ENCODE measurements at regions not wholly inside any gene's neighbourhood (a gene's known extent, or its start where the extent isn't known, plus 50 kb on each side); places are given as distances from the start of the nearest gene placed in this dataset.

- no peak for DNase-seq
- no peaks in the 10 kb centered on the region for H3K4me1 ChIP-seq (ENCODE audit: control insufficient read depth in 2 of 2, insufficient read depth in 2 of 2, low read length in 2 of 2)
- H3K36me3 Mint-ChIP-seq, result no peaks in the 10 kb centered on the region
- peaks cover 0 to 6% (median 0%) of the 10 kb centered on the region in 11 donors for H3K9me3 Mint-ChIP-seq
- CTCF ChIA-PET, result no interaction called here
- H3K27ac ChIP-seq (ENCODE audit: low read depth, low read length), result no peak overlapping the region
- H3K27me3 Mint-ChIP-seq, result peaks cover 0 to 54% (median 37%) of the 10 kb centered on the region in 5 donors
- H3K36me3 ChIP-seq (ENCODE audit: control insufficient read depth in 2 of 3, insufficient read depth in 3 of 3, low read length in 3 of 3), result no peaks in the 10 kb centered on the region
- H3K27ac Mint-ChIP-seq, result no peak overlapping the region
- no peaks in the 10 kb centered on the region for H3K27me3 ChIP-seq (ENCODE audit: control insufficient read depth in 2 of 2, insufficient read depth in 2 of 2, low read length in 2 of 2)
- no peaks in the 10 kb centered on the region for H3K9me3 ChIP-seq (ENCODE audit: control insufficient read depth in 2 of 3, low read length in 3 of 3)
- intact Hi-C loops (cut with micrococcal nuclease), result no loop called here
- POLR2A ChIA-PET, result no interaction called here
- no peak overlapping the region for H3K4me3 ChIP-seq (ENCODE audit: low read length)
- no peak overlapping the region for H3K4me3 Mint-ChIP-seq
- no peak for ATAC-seq
- no peaks in the 10 kb centered on the region for H3K4me1 Mint-ChIP-seq
Observed at GRCh38 chr1:14017531-14017961, 317.6 kb downstream of the PRDM2 start.

DNA sequence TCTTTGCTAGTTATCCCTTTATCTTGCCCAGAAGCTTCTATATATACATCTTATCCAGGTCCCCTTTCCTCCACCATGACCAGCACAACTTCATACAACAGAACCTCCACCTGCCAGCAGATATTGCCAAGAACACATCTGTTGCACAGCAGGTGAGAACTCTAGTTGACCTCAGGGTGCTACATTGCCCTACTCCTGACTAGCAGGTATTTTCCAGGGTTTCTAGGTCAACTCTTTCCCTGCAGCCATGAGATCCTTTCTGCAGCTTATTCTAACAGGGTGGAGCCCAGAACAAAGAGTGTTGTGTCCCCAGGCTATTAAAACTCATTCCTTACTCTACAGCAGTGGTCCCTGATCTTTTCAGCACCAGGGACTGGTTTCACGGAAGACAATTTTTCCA lies 319.5 kb downstream of the PRDM2 start:
- CTCF ChIA-PET, result no interaction called here
- H3K9me3 ChIP-seq (ENCODE audit: control insufficient read depth in 2 of 3, low read length in 3 of 3), result no peaks in the 10 kb centered on the region
- Mint-ChIP-seq H3K36me3 (no peaks in the 10 kb centered on the region), H3K27ac (no peak overlapping the region), H3K9me3 (peaks cover 0 to 6% (median 0%) of the 10 kb centered on the region in 11 donors), H3K4me1 (no peaks in the 10 kb centered on the region), H3K27me3 (peaks cover 0 to 52% (median 49%) of the 10 kb centered on the region in 5 donors), H3K4me3 (no peak overlapping the region)
- no peak for ATAC-seq
- no peak overlapping the region for H3K27ac ChIP-seq (ENCODE audit: low read depth, low read length)
- no peak overlapping the region for H3K4me3 ChIP-seq (ENCODE audit: low read length)
- H3K36me3 ChIP-seq (ENCODE audit: control insufficient read depth in 2 of 3, insufficient read depth in 3 of 3, low read length in 3 of 3), result no peaks in the 10 kb centered on the region
- no peaks in the 10 kb centered on the region for H3K4me1 ChIP-seq (ENCODE audit: control insufficient read depth in 2 of 2, insufficient read depth in 2 of 2, low read length in 2 of 2)
- POLR2A ChIA-PET, result no interaction called here
- DNase-seq, result no peak
- intact Hi-C loops (cut with micrococcal nuclease), result no loop called here
- no peaks in the 10 kb centered on the region for H3K27me3 ChIP-seq (ENCODE audit: control insufficient read depth in 2 of 2, insufficient read depth in 2 of 2, low read length in 2 of 2)

- Histone ChIP-seq H3K27ac (ENCODE audit: low read depth, low read length) (no peak overlapping the region), H3K4me3 (ENCODE audit: low read length) (no peak overlapping the region), H3K36me3 (ENCODE audit: control insufficient read depth in 2 of 3, insufficient read depth in 3 of 3, low read length in 3 of 3) (no peaks in the 10 kb centered on the region), H3K4me1 (ENCODE audit: control insufficient read depth in 2 of 2, insufficient read depth in 2 of 2, low read length in 2 of 2) (no peaks in the 10 kb centered on the region), H3K27me3 (ENCODE audit: control insufficient read depth in 2 of 2, insufficient read depth in 2 of 2, low read length in 2 of 2) (no peaks in the 10 kb centered on the region), H3K9me3 (ENCODE audit: control insufficient read depth in 2 of 3, low read length in 3 of 3) (no peaks in the 10 kb centered on the region)
- ChIA-PET POLR2A (no interaction called here), CTCF (no interaction called here)
- Mint-ChIP-seq H3K36me3 (no peaks in the 10 kb centered on the region), H3K9me3 (peaks cover 0 to 7% (median 0%) of the 10 kb centered on the region in 11 donors), H3K4me3 (no peak overlapping the region), H3K4me1 (no peaks in the 10 kb centered on the region), H3K27me3 (peaks cover 0 to 53% (median 48%) of the 10 kb centered on the region in 5 donors), H3K27ac (no peak overlapping the region)
- intact Hi-C loops (cut with micrococcal nuclease), result no loop called here
- ATAC-seq (no peak), DNase-seq (no peak)
Observed at GRCh38 chr1:14020006-14020405, 320.0 kb downstream of the PRDM2 start.

DNA sequence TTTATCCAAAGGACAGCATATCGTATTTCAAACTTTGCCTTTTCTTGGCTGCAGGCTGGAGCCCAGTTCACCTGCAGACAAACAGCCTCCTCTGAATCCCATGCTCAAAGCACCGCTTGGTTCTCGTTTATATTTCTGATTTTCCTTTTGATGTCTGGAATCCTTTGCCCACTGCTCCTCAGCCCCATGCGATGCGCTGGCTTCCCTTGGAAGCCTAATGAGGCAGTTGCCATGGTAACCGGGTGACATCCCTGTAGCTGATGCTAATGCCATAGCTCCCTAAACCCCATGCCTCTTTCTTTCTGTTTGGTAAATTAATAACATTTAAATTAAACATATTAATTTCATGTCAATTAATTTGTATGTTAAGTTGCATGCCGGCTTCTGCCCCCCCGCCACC lies 327.1 kb downstream of the PRDM2 start:
- Histone ChIP-seq H3K27me3 (ENCODE audit: control insufficient read depth in 2 of 2, insufficient read depth in 2 of 2, low read length in 2 of 2) (no peaks in the 10 kb centered on the region), H3K4me1 (ENCODE audit: control insufficient read depth in 2 of 2, insufficient read depth in 2 of 2, low read length in 2 of 2) (no peaks in the 10 kb centered on the region), H3K36me3 (ENCODE audit: control insufficient read depth in 2 of 3, insufficient read depth in 3 of 3, low read length in 3 of 3) (no peaks in the 10 kb centered on the region), H3K4me3 (ENCODE audit: low read length) (no peak overlapping the region), H3K9me3 (ENCODE audit: control insufficient read depth in 2 of 3, low read length in 3 of 3) (no peaks in the 10 kb centered on the region), H3K27ac (ENCODE audit: low read depth, low read length) (no peak overlapping the region)
- H3K27me3 Mint-ChIP-seq, result peaks cover 0 to 35% (median 26%) of the 10 kb centered on the region in 5 donors
- H3K4me1 Mint-ChIP-seq, result no peaks in the 10 kb centered on the region
- POLR2A ChIA-PET, result no interaction called here
- H3K27ac Mint-ChIP-seq, result no peak overlapping the region
- peaks cover 0 to 7% (median 0%) of the 10 kb centered on the region in 5 donors for H3K36me3 Mint-ChIP-seq
- H3K9me3 Mint-ChIP-seq, result peaks cover 0 to 15% (median 5%) of the 10 kb centered on the region in 11 donors
- CTCF ChIA-PET, result no interaction called here
- intact Hi-C loops (cut with micrococcal nuclease), result no loop called here
- ATAC-seq (no peak), DNase-seq (no peak)
- no peak overlapping the region for H3K4me3 Mint-ChIP-seq

DNA sequence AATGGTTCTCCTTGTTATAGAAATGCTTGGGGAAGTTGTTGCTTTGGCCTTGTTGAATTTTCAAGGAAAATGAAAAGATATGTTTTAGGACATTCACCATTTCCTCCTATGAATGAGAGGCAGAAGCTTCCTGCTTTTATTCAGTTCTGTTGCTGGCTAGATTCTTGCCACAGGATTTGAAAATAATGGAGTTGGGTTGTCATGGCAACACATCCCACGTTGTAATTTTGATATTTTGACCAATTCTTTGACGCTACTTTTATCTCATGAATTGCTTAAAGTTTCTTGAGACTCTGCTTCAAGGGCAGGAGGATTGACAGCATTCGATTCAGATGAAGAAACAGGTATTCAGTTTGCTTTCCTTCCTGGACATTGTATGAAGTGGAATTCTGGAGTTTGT lies 331.5 kb downstream of the PRDM2 start:
- no peak overlapping the region for H3K27ac Mint-ChIP-seq
- Histone ChIP-seq H3K27me3 (ENCODE audit: control insufficient read depth in 2 of 2, insufficient read depth in 2 of 2, low read length in 2 of 2) (no peaks in the 10 kb centered on the region), H3K9me3 (ENCODE audit: control insufficient read depth in 2 of 3, low read length in 3 of 3) (no peaks in the 10 kb centered on the region), H3K27ac (ENCODE audit: low read depth, low read length) (no peak overlapping the region), H3K36me3 (ENCODE audit: control insufficient read depth in 2 of 3, insufficient read depth in 3 of 3, low read length in 3 of 3) (no peaks in the 10 kb centered on the region), H3K4me3 (ENCODE audit: low read length) (no peak overlapping the region), H3K4me1 (ENCODE audit: control insufficient read depth in 2 of 2, insufficient read depth in 2 of 2, low read length in 2 of 2) (no peaks in the 10 kb centered on the region)
- H3K27me3 Mint-ChIP-seq, result peaks cover 0 to 38% (median 32%) of the 10 kb centered on the region in 5 donors
- ATAC-seq (no peak), DNase-seq (no peak)
- ChIA-PET CTCF (no interaction called here), POLR2A (no interaction called here)
- peaks cover 2 to 28% (median 11%) of the 10 kb centered on the region in 11 donors for H3K9me3 Mint-ChIP-seq
- intact Hi-C loops (cut with micrococcal nuclease), result no loop called here
- H3K4me3 Mint-ChIP-seq, result no peak overlapping the region
- no peaks in the 10 kb centered on the region for H3K4me1 Mint-ChIP-seq
- peaks cover 0 to 8% (median 0%) of the 10 kb centered on the region in 5 donors for H3K36me3 Mint-ChIP-seq

DNA sequence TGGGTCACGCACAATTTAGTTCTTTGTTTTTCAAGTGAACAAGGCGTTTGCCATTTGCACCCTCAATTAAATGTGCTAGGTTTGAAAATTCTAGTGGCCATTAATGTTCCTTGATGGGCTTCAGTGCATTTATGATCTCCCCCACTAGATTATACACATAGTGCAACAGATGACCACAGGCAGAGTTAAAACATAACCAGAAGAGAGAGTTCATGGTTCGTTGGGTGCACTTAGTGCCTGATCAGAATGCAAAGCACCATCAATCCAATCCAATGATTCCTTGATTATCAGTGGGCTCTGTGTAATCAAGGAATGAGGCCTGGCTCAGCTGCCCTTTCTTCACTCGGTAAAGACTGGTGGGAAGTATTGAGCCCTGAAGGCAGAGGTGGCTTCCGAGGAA lies 334.5 kb downstream of the PRDM2 start:
- ChIA-PET CTCF (interaction anchor here (0.6 kb wide), 1 partner anchor 26 kb away, joined by 3 read pairs; no protein-coding TSS in a partner anchor), POLR2A (no interaction called here)
- H3K4me1 Mint-ChIP-seq, result no peaks in the 10 kb centered on the region
- H3K27me3 Mint-ChIP-seq, result peaks cover 0 to 38% (median 33%) of the 10 kb centered on the region in 5 donors
- no peak overlapping the region for H3K27ac Mint-ChIP-seq
- no peak for DNase-seq
- no peak overlapping the region for H3K4me3 Mint-ChIP-seq
- H3K9me3 Mint-ChIP-seq, result peaks cover 0 to 17% (median 10%) of the 10 kb centered on the region in 11 donors
- Histone ChIP-seq H3K27me3 (ENCODE audit: control insufficient read depth in 2 of 2, insufficient read depth in 2 of 2, low read length in 2 of 2) (no peaks in the 10 kb centered on the region), H3K4me3 (ENCODE audit: low read length) (no peak overlapping the region), H3K36me3 (ENCODE audit: control insufficient read depth in 2 of 3, insufficient read depth in 3 of 3, low read length in 3 of 3) (no peaks in the 10 kb centered on the region), H3K4me1 (ENCODE audit: control insufficient read depth in 2 of 2, insufficient read depth in 2 of 2, low read length in 2 of 2) (no peaks in the 10 kb centered on the region), H3K27ac (ENCODE audit: low read depth, low read length) (no peak overlapping the region), H3K9me3 (ENCODE audit: control insufficient read depth in 2 of 3, low read length in 3 of 3) (no peaks in the 10 kb centered on the region)
- intact Hi-C loops (cut with micrococcal nuclease), result no loop called here
- H3K36me3 Mint-ChIP-seq, result peaks cover 0 to 8% (median 0%) of the 10 kb centered on the region in 5 donors
- ATAC-seq, result no peak

- Mint-ChIP-seq H3K4me1 (no peaks in the 10 kb centered on the region), H3K27me3 (peaks cover 0 to 31% (median 25%) of the 10 kb centered on the region in 5 donors), H3K9me3 (peaks cover 6 to 40% (median 16%) of the 10 kb centered on the region in 11 donors), H3K27ac (no peak overlapping the region), H3K4me3 (no peak overlapping the region), H3K36me3 (no peaks in the 10 kb centered on the region)
- intact Hi-C loops (cut with micrococcal nuclease), result no loop called here
- H3K27ac ChIP-seq (ENCODE audit: low read depth, low read length), result no peak overlapping the region
- ChIA-PET POLR2A (no interaction called here), CTCF (no interaction called here)
- no peaks in the 10 kb centered on the region for H3K27me3 ChIP-seq (ENCODE audit: control insufficient read depth in 2 of 2, insufficient read depth in 2 of 2, low read length in 2 of 2)
- peaks cover 0 to 4% (median 0%) of the 10 kb centered on the region in 3 experiments for H3K9me3 ChIP-seq (ENCODE audit: control insufficient read depth in 2 of 3, low read length in 3 of 3)
- no peak for ATAC-seq
- no peak for DNase-seq
- no peaks in the 10 kb centered on the region for H3K36me3 ChIP-seq (ENCODE audit: control insufficient read depth in 2 of 3, insufficient read depth in 3 of 3, low read length in 3 of 3)
- no peaks in the 10 kb centered on the region for H3K4me1 ChIP-seq (ENCODE audit: control insufficient read depth in 2 of 2, insufficient read depth in 2 of 2, low read length in 2 of 2)
- H3K4me3 ChIP-seq (ENCODE audit: low read length), result no peak overlapping the region
Observed at GRCh38 chr1:14037101-14037847, 337.3 kb downstream of the PRDM2 start.

Measured in naive thymus-derived CD4-positive, alpha-beta T cell (primary cell).